ENCODE measurements at regions not wholly inside any gene's neighbourhood (a gene's known extent, or its start where the extent isn't known, plus 50 kb on each side); places are given as distances from the start of the nearest gene placed in this dataset.

DNA sequence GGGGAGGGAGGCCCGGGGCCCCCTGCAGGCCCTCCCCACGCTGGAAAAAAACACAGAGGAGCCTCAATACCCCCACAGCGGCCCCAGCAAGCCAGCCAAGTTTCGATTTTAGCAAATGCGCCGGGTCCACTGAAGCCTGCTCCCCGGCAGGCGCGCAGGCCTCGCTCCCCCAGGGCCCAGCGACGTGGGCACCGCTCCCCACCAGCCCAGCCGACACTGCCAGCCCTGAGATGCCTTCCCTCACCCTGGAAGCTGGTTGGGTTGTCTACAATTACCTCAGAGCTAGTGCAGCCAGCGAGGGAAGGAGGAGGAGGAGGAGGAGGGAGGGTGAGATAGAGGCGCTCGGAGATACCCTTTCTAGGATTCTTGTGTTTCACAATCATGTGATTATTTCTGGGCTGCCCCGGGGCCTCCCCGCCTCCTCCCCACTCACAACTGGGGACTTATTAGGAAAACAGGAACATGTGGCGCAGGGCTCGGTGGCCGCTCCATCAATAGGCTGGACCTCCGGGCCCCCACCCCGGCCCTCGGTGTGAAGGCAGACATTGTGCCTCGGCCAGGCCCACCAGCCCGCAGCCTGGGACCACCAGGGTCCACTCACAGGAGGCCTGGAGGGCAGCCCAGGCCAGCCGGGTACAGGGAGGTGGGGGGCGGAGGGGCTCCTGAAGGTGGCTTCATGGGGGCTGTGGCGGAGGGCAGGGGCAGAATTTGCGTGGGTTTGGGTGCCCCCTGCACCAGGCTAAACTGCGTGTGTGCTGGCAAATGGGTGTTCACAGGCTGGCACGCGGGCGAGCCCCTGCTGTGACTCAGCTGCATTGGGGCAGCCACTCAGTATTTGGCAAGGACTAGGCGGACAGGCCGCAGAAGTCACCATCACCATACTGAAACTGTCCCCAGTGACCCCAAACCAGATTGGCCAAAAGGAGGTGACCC lies 109.9 kb downstream of the NCOR2 start (continued):
- TF ChIP-seq PRDM15 (CRISPR knock-in tag; IDR thresholded peaks at IDR 0.05) (no peak), CHD2 (IDR thresholded peaks at IDR 0.05; ENCODE audit: borderline replicate concordance, low read depth, low read length) (no peak), E2F8 (IDR thresholded peaks at IDR 0.05; ENCODE audit: low read depth, partially characterized antibody) (no peak), LARP7 (IDR thresholded peaks at IDR 0.05) (no peak), SIX5 (IDR thresholded peaks at IDR 0.05; ENCODE audit: low read depth, low read length, severe bottlenecking) (no peak), NKRF (conservative IDR thresholded peaks at IDR 0.05) (no peak), ZBTB4 (CRISPR knock-in tag; IDR thresholded peaks at IDR 0.05) (no peak), ZNF687 (IDR thresholded peaks at IDR 0.05) (peak; percentile 80; the same call in 1 of the 2 replicates), SREBF1 (IDR thresholded peaks at IDR 0.05; ENCODE audit: low read length) (no peak)

All from GM12878 (cell line).